AG09309 (cell line): ENCODE measurements at regions not wholly inside any gene's neighbourhood (a gene's known extent, or its start where the extent isn't known, plus 50 kb on each side); places are given as distances from the start of the nearest gene placed in this dataset.

Source experiments
- DNase-seq: peaks from one replicate; pipeline ENCODE4 v3.0.0-alpha.2; 2010; ENCODE audit warnings: low read depth
- H3K4me3 ChIP-seq: 2 replicates; pipeline ENCODE4 v1.5.1; 2011; ENCODE audit warnings: mild to moderate bottlenecking, low read depth, low read length, moderate library complexity; ENCODE audit not compliant: control insufficient read depth
- TF ChIP-seq, protein P1 (sequence below): IDR thresholded peaks from 2 replicates; pipeline ENCODE4 v1.5.1; 2011; ENCODE audit warnings: mild to moderate bottlenecking, low read depth, low read length, inconsistent platforms; ENCODE audit not compliant: insufficient read depth, control insufficient read depth; ENCODE audit errors: missing control alignments

DNA sequence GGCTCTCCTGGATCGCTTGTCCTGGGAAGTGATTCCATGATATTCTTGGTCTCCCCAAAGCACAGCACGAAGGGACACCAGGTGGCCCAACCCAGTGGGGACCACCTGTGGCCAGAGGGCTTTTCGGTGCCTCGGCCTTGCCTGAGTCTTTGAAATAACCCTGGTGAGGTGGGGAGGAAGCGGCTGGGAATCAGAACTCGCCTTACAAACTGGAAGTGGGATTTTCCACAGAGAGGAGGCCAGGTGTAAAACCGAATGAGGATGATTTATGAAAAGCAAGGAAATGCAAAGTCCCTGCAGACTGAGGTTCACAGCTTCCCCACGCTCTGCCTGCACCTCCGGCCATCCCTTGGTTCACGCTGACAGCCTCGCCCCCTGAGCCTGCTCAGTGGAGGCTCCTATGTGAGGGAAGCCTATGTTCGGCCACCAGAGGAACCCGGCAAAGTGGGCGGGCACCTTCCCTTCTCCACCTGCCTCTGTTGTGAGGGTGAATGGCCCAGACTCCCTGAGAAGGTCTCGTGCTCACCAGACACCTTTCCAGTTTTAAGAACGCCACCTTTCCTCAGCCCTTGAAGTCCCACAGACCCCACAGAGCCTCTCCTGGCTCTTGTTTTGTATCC is 133.8 kb upstream of the CST7 start:
- TF ChIP-seq, protein P1, sequence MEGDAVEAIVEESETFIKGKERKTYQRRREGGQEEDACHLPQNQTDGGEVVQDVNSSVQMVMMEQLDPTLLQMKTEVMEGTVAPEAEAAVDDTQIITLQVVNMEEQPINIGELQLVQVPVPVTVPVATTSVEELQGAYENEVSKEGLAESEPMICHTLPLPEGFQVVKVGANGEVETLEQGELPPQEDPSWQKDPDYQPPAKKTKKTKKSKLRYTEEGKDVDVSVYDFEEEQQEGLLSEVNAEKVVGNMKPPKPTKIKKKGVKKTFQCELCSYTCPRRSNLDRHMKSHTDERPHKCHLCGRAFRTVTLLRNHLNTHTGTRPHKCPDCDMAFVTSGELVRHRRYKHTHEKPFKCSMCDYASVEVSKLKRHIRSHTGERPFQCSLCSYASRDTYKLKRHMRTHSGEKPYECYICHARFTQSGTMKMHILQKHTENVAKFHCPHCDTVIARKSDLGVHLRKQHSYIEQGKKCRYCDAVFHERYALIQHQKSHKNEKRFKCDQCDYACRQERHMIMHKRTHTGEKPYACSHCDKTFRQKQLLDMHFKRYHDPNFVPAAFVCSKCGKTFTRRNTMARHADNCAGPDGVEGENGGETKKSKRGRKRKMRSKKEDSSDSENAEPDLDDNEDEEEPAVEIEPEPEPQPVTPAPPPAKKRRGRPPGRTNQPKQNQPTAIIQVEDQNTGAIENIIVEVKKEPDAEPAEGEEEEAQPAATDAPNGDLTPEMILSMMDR, result no peak
- no peak for DNase-seq
- H3K4me3 ChIP-seq, result no peak overlapping the region

GRCh38 chr20:24815931-24816330 is 133.1 kb upstream of the CST7 start:
- no peak overlapping the region for H3K4me3 ChIP-seq
- no peak for DNase-seq
- TF ChIP-seq, protein P1, result no peak

DNA sequence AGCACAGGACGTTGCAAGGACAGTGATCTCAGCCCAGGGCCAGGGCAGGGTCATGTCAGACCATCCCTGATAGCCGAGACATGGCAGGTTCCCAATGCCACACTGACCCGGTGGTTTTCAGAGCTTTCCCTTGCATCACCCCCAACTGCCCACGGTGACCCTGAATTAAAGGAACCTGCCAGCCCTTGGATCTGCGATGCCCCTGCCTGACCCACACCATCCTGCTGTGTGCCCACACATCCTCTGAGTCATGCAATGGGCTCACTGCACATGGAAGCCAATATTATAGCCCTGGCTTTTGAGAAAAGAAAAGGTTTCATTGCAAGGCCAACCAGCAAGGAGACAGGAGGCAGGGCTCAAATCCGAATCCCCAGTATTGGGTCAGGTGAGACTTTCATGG is 132.6 kb upstream of the CST7 start:
- TF ChIP-seq, protein P1, result no peak
- no peak overlapping the region for H3K4me3 ChIP-seq
- no peak for DNase-seq

- no peak for DNase-seq
- TF ChIP-seq, protein P1, result no peak
- no peak overlapping the region for H3K4me3 ChIP-seq
Observed at GRCh38 chr20:24816907-24817306, 132.2 kb upstream of the CST7 start.

GRCh38 chr20:24817351-24817750 is 131.7 kb upstream of the CST7 start:
- TF ChIP-seq, protein P1, result no peak
- no peak for DNase-seq
- no peak overlapping the region for H3K4me3 ChIP-seq

- TF ChIP-seq, protein P1, result no peak
- DNase-seq, result no peak
- no peak overlapping the region for H3K4me3 ChIP-seq
Observed at GRCh38 chr20:24818056-24818455, 131.0 kb upstream of the CST7 start.
